GM19455 (cell line): ENCODE measurements at regions not wholly inside any gene's neighbourhood (a gene's known extent, or its start where the extent isn't known, plus 50 kb on each side); places are given as distances from the start of the nearest gene placed in this dataset.
"Not testable (repeated sequence)": the region's sequence is repeated elsewhere in the genome, so short reads cannot be mapped to it uniquely, and the experiment has no call there.

Experiments
- ATAC-seq: cut with Tn5 transposase; IDR thresholded peaks from one replicate; pipeline ENCODE4 v1.9.1; 2021; ENCODE audit not compliant: unreplicated experiment

- ATAC-seq = no peak
These were observed 203.3 kb upstream of the PRDM1 start for GRCh38 chr6:105882828-105883227.

- ATAC-seq = no peak
These were observed 203.9 kb upstream of the PRDM1 start for GRCh38 chr6:105882121-105882803.

DNA sequence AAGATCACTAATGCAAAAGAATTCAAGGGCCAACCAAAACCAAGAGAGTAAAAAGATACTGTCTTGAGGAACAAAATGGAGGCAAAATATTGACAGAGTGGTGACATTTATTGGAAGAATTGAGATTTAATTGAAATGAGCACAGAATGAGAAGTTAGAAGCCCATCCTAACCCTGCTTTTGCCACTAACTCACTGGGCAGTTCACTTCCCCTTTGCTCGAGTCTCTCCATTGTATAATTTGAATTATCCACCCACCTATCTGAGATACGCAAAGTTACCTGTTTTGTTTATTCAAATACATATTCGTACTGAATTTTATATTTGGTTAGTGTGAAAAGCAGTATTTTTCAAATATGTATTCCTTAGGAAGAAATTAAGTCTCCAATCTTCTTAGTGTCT is 204.5 kb upstream of the PRDM1 start:
- ATAC-seq = no peak

DNA sequence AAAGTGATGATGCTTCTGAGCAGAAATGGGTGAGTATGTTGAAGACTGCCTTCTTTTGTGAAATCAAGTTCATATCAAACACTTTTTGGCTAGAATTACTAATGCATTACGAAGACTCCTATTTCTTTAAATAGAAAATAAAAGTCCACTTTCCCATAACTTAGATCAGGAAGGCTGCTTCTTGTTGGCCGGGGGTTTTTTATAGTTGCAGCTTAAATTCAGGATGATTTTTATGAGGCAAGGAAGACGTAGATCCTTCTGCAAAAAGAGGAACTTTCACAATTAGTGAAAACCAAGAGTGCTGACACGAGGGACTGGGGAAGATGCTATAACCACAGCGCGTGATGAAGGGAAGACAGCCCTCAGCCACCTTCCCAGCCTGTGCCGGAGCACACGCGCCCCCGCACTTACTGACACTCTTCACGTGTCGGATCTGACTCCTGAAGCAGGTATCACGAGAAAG is 206.1 kb upstream of the PRDM1 start:
- no peak for ATAC-seq

GRCh38 chr6:105879146-105879545 is 207.0 kb upstream of the PRDM1 start:
- no peak for ATAC-seq

- no peak for ATAC-seq
These were observed 210.0 kb upstream of the PRDM1 start for GRCh38 chr6:105875974-105876640.

- ATAC-seq = no peak
These were observed 211.1 kb upstream of the PRDM1 start for GRCh38 chr6:105874835-105875626.

- no peak for ATAC-seq
These were observed 212.3 kb upstream of the PRDM1 start for GRCh38 chr6:105873799-105874198.

DNA sequence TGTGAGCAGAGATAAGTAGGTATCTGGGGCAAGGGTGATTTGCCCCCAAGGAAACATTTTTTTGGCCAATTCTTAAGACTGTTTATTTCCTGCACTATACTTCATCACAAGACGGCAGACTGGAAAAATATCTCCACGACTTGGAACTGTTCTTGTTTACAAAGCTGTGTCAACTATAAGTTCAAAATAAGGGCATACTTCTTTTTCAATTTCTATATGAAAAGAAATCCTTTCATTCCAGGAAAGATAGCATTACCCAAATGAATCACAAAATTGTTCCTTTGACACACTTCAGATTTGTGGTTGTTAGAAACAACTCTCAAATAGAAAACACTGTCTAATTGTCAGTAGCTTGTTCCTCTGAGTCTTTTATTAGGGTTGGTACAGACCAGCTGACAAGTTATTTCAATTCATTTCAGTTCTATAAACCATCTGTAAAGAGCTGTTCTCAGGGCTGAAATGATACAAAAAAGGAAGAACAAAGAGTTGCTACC is 212.9 kb upstream of the PRDM1 start:
- ATAC-seq = no peak

GRCh38 chr6:105872249-105872648 is 213.9 kb upstream of the PRDM1 start:
- ATAC-seq = no peak

DNA sequence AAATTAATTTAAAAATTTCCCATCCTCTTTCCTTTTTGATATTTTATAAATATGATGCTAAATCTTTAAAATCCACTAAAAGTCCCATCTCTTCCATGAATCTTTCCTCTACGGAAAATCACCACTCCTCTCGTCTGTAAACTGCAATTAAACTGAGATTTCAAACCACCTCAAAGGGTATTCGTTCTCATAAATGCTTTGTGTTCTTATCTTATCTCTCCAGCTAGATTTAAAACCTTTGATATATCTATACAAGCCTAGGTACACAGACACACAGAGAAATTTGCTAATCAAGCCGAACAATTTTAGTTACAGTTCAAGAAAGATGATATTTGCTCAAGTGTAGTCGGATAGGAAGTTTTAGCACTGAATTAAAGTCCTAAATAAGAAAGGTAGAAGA is 214.6 kb upstream of the PRDM1 start:
- no peak for ATAC-seq

- no peak for ATAC-seq
These were observed 216.2 kb upstream of the PRDM1 start for GRCh38 chr6:105869835-105870440.

- no peak for ATAC-seq
These were observed 217.2 kb upstream of the PRDM1 start for GRCh38 chr6:105868823-105869460.

DNA sequence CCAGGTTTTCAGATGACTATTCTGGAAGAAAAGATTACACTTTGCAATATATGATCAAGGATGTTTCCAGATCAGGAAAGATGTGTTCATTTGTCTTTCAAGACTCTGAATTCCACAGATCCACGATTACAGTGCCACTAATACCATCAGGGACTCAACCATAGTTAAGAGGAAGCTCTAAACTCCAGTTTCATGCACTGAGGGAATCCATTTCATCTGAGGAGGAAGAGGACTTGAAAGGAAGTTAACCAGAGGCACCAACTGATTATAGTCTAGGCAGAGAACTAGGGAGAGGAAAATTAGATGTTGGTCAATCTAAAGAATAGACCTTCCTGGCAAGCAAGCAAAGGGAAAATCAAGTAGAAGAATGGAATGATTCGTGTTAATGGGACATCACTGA is 218.3 kb upstream of the PRDM1 start:
- ATAC-seq = no peak

DNA sequence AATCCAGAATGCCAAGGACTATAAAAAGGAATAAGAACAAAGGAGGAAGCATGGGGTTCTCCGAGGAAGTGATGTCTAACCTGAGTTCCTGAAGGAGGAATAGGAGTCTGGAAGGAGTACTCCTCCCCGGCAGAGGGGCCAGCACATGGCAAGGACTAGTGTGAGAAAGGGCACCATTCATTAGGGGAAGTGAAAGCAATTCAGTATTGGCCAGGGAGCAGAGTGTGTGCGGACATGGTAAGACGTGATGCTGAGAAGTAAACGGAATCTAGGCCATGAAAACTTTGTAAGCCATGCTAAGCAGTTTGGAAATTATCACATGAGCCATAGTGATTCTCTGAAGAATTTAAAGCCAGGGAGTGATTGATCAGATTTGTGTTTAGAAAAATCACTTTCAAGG is 218.9 kb upstream of the PRDM1 start:
- ATAC-seq = no peak

DNA sequence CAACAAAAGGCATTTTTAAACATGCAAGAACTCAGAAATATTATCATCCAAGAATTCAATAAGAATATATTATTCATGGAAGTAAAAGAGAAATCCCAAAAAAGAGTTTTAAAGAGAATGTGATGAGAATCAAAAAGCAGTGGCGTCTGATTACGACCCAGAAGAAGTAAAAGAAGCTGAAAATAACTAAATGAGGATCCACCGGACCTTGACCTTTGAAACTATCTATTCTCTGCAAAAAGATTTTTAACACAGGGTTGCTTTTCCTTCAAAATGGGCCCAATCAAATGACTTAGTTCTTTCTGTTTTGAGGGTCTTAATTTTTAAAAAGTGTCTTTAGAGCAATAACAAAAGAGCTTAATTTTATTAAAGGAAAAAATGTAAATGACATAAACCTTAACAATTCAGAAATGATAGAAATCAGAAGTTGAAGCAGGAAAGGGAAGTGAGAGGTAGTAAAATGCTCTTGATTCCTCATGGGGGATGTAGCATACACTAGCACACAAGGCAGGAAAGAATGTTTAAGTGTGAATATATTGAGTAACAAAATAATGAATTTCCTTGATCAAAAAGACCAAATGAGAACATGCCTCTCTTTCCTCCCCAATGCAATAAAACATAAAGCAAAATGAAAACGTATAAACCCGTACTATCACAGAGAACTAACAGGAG is 223.1 kb upstream of the PRDM1 start:
- ATAC-seq = no peak

- ATAC-seq = not testable (repeated sequence)
These were observed 225.2 kb upstream of the PRDM1 start for GRCh38 chr6:105860927-105861326.

GRCh38 chr6:105859457-105859856 is 226.7 kb upstream of the PRDM1 start:
- no peak for ATAC-seq

- not testable (repeated sequence) for ATAC-seq
These were observed 227.5 kb upstream of the PRDM1 start for GRCh38 chr6:105858639-105859038.

DNA sequence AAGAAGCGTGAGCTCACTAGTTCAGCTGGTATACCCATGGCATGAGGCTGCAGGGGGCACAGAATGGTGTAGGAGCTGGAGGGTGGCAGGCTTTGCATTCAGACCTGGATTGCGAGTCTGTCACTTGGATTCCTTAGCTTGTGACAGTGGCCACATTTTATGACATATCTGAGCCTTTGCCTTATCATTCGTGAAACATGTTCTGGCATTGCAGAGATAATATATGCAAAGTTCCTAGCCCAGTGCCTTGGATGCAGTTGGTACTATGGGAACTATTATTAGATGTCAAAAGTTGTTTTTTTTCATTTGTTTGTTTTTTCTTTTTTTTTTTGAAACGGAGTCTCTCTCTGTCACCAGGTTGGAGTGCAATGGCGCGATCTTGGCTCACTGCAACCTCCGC is 230.7 kb upstream of the PRDM1 start:
- no peak for ATAC-seq
